Stimulated activated CD4-positive, alpha-beta T cell treated with anti-CD3 and anti-CD28 coated beads, Interleukin-1b, Interleukin-23, amount 100 ng/mL, for 48 hours (primary cell): ENCODE measurements at regions not wholly inside any gene's neighbourhood (a gene's known extent, or its start where the extent isn't known, plus 50 kb on each side); places are given as distances from the start of the nearest gene placed in this dataset.

ENCODE experiments used
- DNase-seq: peaks from one replicate; pipeline ENCODE4 v3.0.0-alpha.2; 2020

DNA sequence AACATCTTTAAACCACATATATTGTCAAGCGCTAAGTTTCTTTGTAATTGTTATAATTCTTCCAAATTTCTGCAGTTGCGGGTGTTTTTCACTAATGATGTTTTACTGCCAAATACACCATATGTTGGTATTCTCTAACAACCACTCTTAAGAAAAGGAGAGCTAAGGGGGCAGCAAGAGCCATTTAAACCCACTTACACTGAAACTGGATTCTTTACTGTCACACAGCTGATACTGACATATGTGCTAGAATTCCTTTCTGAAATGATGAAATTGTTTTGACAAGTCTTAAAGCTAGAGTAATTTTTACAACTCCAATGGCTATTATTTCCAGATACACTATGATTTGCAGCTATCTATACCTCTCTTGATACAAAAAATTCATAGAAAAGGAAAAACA, 483.1 kb downstream of the CDH11 start:
- no peak for DNase-seq

DNA sequence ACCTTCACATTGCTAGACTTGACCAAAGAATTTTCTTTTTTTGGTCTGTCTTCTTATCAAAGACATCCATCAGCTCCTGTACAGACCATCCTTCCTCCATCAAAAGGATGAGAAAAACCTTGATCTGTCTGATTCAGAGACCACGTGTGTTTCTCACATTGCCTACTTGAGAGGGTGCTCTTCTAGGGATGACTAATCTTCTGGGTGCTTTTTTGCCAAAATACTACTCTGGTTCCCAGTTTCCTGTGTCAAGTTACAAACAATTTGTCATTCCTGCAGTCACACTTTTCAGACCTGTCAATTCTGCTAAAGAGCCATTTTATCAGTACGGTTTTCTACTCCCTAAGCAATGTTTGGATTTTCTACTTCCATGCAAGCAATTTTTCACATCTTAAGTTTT, 492.2 kb downstream of the CDH11 start:
- no peak for DNase-seq

DNA sequence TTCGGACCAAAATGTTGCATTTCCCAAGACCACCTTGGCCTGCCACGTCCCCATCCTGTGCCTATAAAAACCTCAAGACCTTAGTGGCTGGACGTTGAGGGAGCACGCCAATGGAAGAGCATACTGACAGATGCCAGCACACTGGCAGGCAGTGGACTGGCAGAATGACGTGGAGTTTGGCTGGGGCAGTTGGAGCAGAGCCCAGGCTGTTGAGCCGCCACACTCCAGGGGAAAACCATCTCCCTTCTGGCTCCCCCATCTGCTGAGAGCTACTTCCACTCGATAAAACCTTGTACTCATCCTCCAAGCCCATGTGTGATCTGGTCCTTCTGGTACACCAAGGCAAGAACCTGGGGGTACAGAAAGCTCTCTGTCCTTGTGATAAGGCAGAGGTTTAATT, 494.1 kb downstream of the CDH11 start:
- no peak for DNase-seq

DNA sequence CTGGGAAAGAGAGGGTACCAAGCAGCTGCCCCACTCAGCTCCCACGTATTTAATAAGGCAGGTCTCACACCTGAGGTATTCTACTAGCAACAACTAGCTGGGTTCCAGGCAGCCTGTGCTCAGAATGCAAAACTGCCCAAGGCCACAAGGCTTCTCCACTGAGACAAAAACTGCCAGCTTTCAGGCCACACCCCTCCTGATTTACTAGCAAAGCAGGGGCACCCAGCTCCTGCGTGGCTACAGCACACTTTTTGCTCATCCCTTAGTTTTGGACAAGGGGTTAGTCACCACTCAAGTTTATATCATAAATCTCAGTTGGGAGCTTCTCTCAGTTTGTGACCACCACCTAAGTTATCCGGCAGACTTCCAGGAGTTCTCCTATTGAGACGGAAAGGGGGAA, 494.6 kb downstream of the CDH11 start:
- no peak for DNase-seq

DNA sequence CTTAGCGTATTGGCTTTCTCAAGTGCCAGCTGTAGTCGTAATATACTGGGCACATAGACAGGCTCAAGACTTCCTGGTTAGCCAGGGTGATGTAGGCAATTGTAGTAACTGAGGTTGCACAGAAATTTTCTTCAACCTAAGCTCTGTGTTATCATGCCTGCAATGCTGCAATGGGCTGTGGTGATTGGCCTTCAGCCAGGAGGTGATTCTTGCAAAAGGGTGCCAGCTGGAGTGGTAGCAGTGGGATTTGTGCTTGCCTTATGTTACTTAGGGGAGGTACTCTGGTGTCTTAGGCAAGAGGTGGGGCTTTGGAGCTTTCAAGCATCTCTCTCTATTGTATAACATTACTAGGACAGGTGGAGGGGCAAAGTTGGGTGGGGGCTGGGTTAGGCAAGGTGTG, 495.1 kb downstream of the CDH11 start:
- no peak for DNase-seq

DNA sequence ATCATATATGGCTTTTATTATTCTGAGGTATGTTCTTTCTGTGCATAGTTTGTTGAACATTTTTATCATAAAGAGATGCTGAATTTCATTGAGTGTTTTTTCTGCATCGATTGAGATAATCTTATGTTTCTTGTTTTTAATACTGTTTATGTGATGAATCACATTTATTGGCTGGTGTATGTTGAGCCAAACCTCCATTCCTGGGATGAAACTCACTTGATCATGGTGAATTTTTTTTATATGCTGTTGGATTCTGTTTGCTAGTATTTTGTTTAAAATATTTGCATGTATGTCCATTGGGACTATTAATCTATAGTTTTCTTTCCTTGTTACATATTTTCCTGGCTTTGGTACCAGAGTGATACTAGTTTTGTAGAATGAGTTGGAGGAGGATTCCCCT, 500.2 kb downstream of the CDH11 start:
- no peak for DNase-seq

DNA sequence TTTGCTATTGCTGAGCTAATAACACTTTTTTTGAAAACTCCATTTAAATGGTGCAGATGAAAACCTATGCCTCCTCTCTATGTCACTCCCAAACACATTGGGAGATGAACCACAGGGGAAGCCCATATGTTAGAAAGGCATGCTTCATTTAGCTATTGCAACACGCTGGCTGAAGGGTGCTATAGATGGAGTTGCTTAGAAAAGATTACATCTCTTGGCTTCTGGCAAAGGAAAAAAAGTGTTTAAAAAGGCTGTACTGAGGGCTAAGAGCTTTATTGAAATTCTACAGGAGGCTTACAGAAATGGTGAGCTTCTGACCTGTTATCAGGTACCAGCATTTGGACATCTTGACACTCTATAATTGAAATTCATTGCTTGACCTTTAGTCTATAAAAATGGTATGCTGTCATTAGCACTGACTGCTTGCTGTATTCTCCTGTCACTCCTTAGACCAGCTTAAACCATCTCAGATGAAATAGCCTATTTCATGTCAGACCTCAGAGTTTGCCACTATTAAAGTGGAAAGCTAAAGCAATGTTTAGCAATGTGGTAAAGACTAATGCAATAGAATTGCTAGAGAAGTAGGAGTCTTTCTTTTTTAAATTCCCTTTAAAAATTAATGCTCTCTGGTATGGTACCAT, 503.9 kb downstream of the CDH11 start:
- no peak for DNase-seq

DNA sequence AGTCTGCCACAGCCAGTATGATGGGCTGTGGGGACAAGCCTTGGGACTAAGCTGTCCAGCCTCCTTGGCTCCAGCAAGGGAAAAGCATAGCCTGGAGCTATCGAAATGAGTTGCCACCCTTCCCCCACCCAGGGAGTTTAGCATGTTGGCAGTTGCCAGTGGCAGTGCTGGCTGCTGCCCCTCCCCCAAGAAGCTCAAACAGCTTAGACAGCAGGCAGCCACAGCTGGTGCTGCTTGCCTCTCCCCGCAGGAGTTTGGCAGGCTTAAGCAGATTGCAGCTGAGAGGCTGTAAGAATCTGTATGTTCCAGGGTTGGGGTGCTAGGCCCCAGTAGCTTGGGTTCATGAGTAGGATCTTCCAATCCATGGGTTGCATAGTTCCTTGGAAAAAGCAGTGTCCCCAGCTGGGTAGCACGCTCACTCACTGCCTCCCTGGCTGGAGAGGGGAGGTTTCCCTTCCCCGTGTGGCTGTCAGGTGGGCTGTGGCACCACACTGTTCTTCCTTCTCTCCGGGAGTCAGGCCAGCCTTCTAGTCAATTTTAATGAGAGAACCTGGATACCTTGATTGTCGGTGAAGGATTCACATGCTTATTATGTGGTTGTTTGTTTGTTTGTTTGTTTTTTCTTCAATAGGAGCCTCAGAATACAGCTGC, 506.1 kb downstream of the CDH11 start:
- no peak for DNase-seq

DNA sequence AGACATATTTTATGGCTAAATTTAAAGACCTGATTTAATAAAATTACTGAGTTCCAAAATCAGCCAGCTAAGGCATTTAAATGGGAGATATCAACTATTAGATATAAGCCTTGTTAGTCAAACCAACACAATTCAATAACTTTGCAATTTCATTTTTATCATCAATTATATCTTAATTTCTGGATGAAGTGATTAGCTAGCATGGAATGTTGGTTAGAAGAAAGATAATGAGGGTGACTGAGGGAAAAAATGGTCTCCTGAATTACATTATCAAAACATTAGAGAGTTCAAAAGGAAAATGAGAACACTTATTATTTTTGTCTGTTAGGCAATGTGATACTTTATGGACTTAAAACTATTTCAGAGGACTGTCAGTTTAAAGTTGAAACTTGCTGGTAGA, 525.7 kb downstream of the CDH11 start:
- DNase-seq = no peak

DNA sequence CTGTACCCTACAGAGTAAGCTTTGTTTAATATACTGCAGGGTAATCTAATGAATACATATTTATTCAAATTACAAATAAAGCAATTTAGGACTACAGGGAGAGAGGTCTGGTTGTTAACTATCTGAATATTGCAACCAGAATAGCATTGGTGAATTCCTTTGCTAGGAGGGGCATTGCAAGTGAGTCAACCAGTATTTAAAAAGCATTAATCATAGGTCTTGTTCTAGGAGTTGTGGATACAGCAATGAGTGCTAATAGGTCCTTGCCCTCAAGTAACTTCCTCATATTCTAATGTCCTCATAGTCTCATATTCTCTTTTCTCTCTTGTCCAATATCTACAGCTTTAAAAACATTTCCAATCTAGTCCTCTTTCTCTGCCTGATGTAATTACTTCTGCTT, 531.4 kb downstream of the CDH11 start:
- no peak for DNase-seq

DNA sequence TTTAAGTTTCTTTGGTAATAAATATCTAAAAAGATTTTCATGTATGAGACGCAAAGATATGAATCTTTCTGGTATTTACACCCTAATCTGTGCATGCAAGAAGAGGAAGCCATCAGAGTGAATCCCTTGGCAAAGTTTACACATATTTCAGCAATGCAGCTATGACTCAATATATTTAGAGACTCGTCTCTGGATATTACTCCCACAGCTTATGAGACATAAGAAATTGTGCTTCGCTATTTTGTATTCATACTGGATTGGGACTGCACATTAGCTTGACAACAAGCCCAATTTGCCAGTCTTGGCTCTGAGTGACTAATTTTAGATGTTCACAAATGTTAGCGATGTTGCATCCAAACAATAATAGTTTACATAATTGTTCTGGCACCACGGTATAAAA, 532.0 kb downstream of the CDH11 start:
- no peak for DNase-seq

DNA sequence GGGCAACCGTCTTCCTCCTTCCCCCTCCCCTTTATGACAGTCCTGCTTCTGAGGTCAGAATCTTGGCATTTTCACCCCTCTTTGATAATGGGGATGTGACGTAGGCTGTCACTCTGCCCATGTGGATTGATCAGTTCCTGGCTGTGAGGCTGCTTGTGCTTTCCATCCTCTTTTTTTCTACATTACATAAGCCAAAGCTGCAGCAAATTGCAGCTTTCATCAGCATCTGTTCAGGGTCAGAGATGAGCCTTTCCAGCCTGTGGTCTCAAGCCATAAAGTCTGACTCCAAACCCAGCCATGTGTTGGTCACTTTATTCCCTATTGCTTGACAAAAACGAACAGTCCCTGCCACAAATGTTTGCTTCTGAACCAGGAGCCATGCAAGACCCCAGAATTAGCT, 535.1 kb downstream of the CDH11 start:
- no peak for DNase-seq

DNA sequence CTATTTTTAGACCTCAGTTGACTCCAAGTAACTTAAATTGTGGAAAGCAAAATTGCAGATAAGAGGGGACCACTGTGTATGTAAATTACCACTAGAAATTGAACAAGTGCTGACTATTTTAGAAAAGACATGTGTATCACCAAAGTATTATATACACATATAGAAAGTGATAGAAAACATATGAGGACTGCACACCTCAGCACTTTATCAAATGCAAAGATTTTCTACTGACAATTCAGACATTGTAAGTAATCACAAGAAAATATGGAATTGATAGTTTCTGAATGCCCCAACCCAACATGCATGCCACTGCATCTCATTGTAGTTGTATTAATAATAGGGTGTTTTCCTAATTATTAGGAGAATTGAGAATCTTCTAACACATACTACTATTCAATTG, 536.5 kb downstream of the CDH11 start:
- DNase-seq = no peak

DNA sequence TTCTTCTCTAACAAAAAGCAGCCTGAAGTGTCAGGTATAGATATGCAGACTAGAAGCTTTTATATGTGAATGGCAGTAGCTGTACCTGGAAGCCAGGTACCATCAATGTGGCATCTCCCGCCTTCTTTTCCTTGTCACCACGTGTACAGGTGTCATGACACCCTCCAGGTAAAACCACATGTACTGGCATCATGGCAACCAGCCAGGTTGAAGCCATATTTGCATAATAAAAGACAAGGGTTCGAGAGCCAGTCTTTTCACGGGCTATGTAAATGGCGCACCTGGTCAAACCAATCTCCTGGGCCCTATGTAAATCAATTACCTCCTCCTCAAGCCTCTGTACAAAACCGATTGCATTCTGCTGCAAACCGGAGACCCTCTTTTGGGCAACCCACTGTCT, 541.3 kb downstream of the CDH11 start:
- DNase-seq = no peak

DNA sequence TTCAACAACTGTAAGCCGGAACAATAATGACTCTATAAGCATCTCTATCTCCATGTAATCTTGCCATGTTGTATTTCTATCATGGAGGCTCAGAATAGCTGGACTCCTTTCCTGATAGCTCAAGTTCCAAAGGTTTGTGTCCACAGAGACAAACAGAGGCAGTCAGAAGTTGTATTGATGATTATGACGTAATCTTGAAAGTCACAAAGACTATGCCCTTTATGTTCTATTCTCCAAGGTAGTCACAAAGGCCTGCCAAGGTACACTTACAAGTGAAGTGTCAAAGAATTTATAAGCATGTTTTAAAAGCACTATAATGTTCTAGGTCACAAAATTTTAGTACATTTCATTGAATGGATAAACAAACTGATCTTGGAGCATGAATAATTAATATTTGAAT, 542.2 kb downstream of the CDH11 start:
- no peak for DNase-seq

DNA sequence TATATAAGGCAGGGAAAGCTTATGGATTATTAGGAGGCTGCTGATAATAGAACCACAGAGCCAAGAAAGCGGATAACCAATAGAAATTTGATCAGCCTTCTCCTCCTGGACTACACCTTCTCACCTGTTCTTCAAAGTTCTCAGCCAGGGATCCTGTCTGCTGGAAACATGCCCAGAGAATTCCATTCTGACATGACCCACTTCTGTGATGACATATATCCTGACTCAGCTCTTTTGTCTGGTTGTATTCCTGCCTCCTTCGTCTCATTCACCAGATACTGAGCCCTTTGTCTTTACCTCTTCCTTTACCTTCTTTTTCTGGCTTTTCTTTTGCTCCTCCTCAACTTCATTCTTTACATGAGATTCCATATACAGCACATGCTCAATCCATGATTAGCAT, 576.1 kb downstream of the CDH11 start:
- no peak for DNase-seq

DNA sequence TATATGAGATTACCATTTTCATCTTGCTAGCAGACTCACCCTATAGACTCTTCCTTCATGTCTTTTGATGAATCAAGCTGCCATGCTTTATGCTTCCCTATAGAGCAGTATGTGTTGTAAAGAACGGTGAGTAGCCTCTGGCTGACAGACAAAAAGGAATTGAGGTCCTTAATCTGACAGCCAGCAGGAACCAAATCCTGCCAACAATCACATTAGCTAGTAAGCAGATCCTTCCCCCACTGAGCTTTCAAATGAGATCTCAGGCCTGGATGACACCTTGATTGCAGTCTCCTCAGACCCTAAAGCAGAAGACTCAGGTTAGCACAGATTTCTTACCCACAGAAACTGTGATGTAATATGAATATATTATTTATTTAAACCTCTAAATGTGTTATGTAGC, 577.0 kb downstream of the CDH11 start:
- DNase-seq = no peak

DNA sequence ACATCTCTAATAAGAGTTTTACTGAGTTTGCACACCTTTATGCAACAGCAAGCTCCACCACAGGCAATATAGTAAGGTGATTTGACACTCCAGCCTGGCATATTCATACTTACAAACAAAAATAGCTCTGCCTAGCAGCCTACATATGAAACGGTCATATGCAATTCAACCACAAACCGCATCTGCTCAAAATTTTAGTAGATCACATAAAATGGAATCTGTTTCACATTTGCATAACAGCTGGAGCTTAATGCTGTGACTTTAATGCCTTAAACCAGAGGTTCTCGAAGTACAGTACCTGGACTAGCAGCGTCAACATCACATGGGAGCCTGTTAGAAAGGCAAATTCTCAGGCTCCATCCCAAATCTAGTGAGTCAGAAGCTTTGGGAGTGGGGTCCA, 578.4 kb downstream of the CDH11 start:
- DNase-seq = no peak

DNA sequence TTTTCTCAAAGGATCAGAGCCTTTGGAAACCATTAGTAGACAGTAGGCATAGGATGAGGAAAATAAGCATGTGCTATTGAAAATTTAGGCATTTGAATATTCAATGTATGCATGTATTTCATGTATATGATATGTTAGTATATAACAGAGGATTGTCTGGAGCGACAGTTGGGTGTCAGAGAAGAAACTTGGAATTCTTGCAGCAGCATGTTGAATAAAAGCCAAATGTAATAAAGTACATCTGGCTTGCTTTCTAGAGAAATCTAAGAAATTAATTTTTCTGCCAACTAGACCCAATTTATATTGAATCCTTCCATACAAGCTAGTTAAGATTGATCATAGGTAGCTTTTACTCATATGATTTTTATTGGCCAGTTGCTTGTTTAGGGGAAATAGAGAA, 578.8 kb downstream of the CDH11 start:
- no peak for DNase-seq

DNA sequence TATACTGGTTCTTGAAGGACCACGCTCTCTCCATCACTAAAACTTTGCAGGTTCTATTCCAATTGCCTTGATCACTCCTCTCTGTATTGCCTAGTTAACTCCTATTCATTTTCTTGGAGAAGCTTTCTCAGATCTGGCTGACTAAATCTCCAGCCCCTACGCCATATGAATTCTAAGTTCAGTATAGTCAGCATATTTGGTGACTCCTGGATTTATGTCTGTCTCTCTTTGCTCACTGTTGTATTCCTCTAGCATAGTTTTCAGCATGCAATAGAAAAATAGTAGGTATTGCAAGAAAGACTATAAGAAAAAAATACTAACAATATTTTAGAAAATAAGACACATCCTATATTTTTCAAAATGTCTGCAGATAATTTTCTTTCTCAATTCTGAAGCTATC, 579.7 kb downstream of the CDH11 start:
- DNase-seq = no peak

DNA sequence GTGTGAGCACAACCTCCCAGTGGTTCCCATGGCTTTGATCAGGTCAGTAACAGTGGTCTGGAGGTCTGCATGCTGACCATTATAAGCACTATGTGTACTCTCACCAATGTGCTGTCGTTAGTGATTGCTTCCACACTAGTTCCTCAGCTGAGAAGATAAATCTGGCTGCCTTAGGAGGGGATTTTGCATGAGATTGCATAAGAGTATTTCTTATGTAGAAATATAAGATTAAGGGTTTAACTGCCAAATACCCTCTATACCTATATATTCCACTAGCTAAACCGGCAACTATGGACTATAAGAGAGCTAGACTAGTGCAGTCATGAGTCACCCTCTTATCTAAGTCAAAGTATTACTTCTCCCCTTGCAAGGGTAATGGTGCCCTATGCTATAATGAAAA, 580.2 kb downstream of the CDH11 start:
- no peak for DNase-seq

DNA sequence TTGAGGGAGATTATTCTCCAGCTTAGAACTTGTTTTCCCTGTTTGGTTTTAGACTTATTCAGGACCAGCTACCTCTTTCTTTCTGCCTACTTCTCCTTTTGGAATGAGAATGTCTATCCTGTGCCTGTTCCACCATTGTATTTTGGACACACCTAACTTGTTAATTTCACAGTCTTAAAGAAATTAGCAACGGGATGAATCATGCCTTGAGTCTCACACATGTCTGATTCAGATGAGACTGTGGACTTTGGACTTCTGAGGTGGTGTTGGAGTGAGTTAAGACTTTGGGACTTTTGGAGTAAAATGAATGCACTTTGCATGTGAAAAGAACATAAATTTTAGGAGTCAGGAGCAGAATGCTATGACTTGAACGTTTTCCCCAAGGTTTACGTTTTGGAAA, 581.4 kb downstream of the CDH11 start:
- no peak for DNase-seq

DNA sequence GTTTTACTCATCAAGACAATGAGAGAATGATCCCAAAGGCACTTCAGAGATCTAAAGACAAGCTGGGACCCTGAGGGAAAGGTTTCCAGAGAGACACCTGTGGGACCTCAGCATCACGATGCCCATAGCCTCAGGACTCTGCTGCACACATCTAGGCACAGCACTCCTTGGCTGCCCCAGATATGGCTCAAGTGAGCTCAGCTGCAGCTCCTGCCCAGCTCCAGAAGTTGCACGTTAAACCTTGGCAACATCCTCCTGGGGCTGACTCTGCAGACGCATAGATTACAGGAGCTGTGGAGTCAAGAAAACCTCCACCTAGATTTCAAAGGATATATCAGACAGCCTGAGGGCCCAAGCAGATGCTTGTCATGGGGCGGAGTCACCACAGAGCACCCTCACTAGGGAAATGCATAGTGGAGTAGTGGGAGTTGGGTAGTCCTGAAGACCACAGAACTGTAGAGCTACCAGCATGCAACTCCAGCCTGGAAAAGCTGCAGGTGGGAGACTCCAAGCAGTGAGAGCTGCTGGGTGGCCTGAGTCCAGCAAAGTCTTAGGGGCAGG, 582.0 kb downstream of the CDH11 start:
- DNase-seq = no peak

DNA sequence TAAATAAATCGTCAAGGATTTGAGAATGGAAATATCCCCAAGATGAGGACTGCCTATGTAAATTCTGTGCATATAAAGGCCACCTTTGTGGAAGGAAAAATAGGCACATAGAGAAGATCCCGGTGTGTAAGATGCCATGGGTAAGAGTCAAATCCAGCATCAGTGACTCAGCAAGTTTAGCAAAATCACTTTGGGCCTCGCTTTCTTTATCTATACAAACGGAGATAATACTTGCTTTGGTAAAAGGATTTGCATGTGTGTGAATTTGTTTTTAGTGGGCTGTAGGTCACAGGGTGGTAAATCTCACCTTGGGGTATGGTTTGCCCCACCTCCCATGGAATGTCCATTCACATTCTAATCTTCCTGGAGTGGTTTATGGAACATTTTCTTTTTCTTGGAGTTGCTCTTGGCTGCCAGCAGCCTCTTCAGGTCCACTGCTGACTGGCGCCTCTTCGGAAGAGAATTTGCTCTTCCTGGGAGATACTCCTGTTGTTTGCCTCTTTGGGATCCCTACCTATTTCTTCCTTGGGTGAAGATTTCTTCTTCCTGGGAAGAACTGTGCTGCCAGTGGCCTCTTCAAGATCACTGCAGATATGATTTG, 587.6 kb downstream of the CDH11 start:
- DNase-seq = no peak

DNA sequence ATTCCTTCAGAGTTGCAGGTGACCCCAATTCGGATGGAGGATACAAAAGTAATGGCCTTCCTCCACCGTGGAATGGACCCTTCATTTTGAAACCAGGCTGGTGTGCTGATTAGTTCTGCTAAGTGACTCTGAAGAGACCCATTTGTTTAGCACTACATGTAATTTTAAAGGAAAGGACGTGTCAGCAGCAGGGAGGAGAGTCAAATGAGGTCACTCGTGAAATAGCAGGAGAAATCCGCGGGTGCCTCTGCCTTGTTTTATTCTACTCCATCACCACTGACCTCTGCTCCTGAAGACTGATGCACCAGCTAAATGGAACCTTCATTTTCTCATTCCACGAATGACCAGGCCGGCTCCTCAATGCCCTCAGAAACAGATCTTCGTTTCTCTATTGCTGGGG, 589.2 kb downstream of the CDH11 start:
- DNase-seq = no peak
